ENCODE measurements at regions not wholly inside any gene's neighbourhood (a gene's known extent, or its start where the extent isn't known, plus 50 kb on each side); places are given as distances from the start of the nearest gene placed in this dataset.

DNA sequence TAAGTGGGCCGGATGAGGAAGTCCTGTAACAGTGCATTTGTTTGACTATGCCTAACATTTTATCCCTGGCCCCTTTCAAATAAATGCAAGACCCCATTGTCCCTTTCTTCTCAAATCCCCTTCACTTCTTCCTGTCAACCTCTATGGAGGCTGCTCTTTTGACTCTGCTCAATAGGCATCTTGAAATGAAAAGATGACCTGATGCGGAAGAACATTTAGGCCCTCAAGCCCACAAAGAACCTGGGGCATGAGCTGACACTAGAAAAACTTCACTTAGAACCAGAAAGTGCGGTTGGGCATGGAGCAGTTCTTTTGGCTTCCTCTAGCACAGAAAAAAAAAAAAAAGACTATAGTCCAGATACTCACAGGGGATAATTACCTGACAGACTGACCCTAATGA lies 1434.7 kb upstream of the WWC1 start:
- Histone ChIP-seq H3K27me3 (ENCODE audit: control insufficient read depth, extremely low read depth, insufficient read depth, low read length) (no peaks in the 10 kb centered on the region), H4K20me1 (ENCODE audit: control insufficient read depth, extremely low read depth, insufficient read depth, low read length) (no peaks in the 10 kb centered on the region), H3K9me1 (ENCODE audit: control insufficient read depth, extremely low read depth, insufficient read depth, low read length) (no peaks in the 10 kb centered on the region), H2AFZ (ENCODE audit: control insufficient read depth, low read length) (no peak overlapping the region), H3K9ac (ENCODE audit: control insufficient read depth, extremely low read depth, insufficient read depth, low read length) (no peak overlapping the region), H3K4me2 (ENCODE audit: control insufficient read depth, extremely low read depth, insufficient read depth, low read depth, low read length) (no peak overlapping the region), H3K79me2 (ENCODE audit: control insufficient read depth, insufficient read depth, low read length) (no peaks in the 10 kb centered on the region), H3K9me3 (ENCODE audit: control insufficient read depth, low read depth, low read length) (no peaks in the 10 kb centered on the region), H3K4me1 (ENCODE audit: control insufficient read depth, extremely low read depth, insufficient read depth, low read length) (no peaks in the 10 kb centered on the region), H3K4me3 (ENCODE audit: control insufficient read depth in 2 of 3, extremely low read depth in 1 of 3, insufficient read depth in 2 of 3, low read depth in 1 of 3, low read length in 3 of 3) (no peak overlapping the region), H3K27ac (ENCODE audit: control insufficient read depth, insufficient read depth, low read length) (no peak overlapping the region), H3K36me3 (ENCODE audit: control insufficient read depth in 2 of 2, extremely low read depth in 1 of 2, insufficient read depth in 2 of 2, low read length in 2 of 2) (no peaks in the 10 kb centered on the region)
- FAIRE-seq (no peak), DNase-seq (ENCODE audit: low read depth, low spot score) (no peak)
- TF ChIP-seq EZH2 (IDR thresholded peaks at IDR 0.05; ENCODE audit: low read length), result no peak
- dilution Hi-C loops (cut with MboI; ENCODE audit: extremely low pct_ligation_motif_present, low sequenced_read_pairs), result no loop called here

DNA sequence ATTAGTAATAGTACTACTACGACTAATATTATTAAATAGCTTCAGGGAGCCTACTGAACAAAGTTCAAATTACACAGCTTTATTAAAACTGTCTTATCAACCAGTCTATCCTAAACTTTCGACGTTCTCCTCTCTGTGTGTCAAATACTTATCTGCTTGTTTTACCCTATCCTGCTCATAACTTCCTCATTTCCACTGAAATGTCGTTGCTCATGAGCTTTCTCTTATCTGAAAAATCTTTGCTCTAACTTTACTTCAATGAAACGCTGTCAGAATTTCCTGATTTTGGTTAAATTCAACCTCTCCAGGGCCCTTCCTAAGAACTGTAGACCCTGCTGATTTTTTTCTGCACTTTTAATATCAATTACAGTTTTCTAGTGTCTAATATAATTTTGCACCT lies 1431.0 kb upstream of the WWC1 start:
- dilution Hi-C loops (cut with MboI; ENCODE audit: extremely low pct_ligation_motif_present, low sequenced_read_pairs), result no loop called here
- no peaks in the 10 kb centered on the region for H3K36me3 ChIP-seq (ENCODE audit: control insufficient read depth in 2 of 2, extremely low read depth in 1 of 2, insufficient read depth in 2 of 2, low read length in 2 of 2)
- no peak overlapping the region for H3K27ac ChIP-seq (ENCODE audit: control insufficient read depth, insufficient read depth, low read length)
- no peaks in the 10 kb centered on the region for H3K9me1 ChIP-seq (ENCODE audit: control insufficient read depth, extremely low read depth, insufficient read depth, low read length)
- H3K9ac ChIP-seq (ENCODE audit: control insufficient read depth, extremely low read depth, insufficient read depth, low read length), result no peak overlapping the region
- H3K79me2 ChIP-seq (ENCODE audit: control insufficient read depth, insufficient read depth, low read length), result no peaks in the 10 kb centered on the region
- no peaks in the 10 kb centered on the region for H3K9me3 ChIP-seq (ENCODE audit: control insufficient read depth, low read depth, low read length)
- no peak overlapping the region for H3K4me3 ChIP-seq (ENCODE audit: control insufficient read depth in 2 of 3, extremely low read depth in 1 of 3, insufficient read depth in 2 of 3, low read depth in 1 of 3, low read length in 3 of 3)
- no peaks in the 10 kb centered on the region for H4K20me1 ChIP-seq (ENCODE audit: control insufficient read depth, extremely low read depth, insufficient read depth, low read length)
- no peak for FAIRE-seq
- DNase-seq (ENCODE audit: low read depth, low spot score), result no peak
- H3K4me1 ChIP-seq (ENCODE audit: control insufficient read depth, extremely low read depth, insufficient read depth, low read length), result no peaks in the 10 kb centered on the region
- H2AFZ ChIP-seq (ENCODE audit: control insufficient read depth, low read length), result no peak overlapping the region
- H3K27me3 ChIP-seq (ENCODE audit: control insufficient read depth, extremely low read depth, insufficient read depth, low read length), result no peaks in the 10 kb centered on the region
- H3K4me2 ChIP-seq (ENCODE audit: control insufficient read depth, extremely low read depth, insufficient read depth, low read depth, low read length), result no peak overlapping the region
- TF ChIP-seq, protein P1, sequence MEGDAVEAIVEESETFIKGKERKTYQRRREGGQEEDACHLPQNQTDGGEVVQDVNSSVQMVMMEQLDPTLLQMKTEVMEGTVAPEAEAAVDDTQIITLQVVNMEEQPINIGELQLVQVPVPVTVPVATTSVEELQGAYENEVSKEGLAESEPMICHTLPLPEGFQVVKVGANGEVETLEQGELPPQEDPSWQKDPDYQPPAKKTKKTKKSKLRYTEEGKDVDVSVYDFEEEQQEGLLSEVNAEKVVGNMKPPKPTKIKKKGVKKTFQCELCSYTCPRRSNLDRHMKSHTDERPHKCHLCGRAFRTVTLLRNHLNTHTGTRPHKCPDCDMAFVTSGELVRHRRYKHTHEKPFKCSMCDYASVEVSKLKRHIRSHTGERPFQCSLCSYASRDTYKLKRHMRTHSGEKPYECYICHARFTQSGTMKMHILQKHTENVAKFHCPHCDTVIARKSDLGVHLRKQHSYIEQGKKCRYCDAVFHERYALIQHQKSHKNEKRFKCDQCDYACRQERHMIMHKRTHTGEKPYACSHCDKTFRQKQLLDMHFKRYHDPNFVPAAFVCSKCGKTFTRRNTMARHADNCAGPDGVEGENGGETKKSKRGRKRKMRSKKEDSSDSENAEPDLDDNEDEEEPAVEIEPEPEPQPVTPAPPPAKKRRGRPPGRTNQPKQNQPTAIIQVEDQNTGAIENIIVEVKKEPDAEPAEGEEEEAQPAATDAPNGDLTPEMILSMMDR (optimal IDR thresholded peaks at IDR 0.05 in 1 of 3, IDR thresholded peaks at IDR 0.05 in 1 of 3, conservative IDR thresholded peaks at IDR 0.05 in 1 of 3; ENCODE audit: extremely low read depth in 1 of 3, insufficient read depth in 2 of 3, low read length in 3 of 3), result no peak
- no peak for TF ChIP-seq EZH2 (IDR thresholded peaks at IDR 0.05; ENCODE audit: low read length)

- DNase-seq (ENCODE audit: low read depth, low spot score) (no peak), FAIRE-seq (no peak)
- no peaks in the 10 kb centered on the region for H3K36me3 ChIP-seq (ENCODE audit: control insufficient read depth in 2 of 2, extremely low read depth in 1 of 2, insufficient read depth in 2 of 2, low read length in 2 of 2)
- H2AFZ ChIP-seq (ENCODE audit: control insufficient read depth, low read length), result no peak overlapping the region
- no peaks in the 10 kb centered on the region for H3K4me1 ChIP-seq (ENCODE audit: control insufficient read depth, extremely low read depth, insufficient read depth, low read length)
- no peak overlapping the region for H3K27ac ChIP-seq (ENCODE audit: control insufficient read depth, insufficient read depth, low read length)
- H3K9me3 ChIP-seq (ENCODE audit: control insufficient read depth, low read depth, low read length), result no peaks in the 10 kb centered on the region
- no peak overlapping the region for H3K4me3 ChIP-seq (ENCODE audit: control insufficient read depth in 2 of 3, extremely low read depth in 1 of 3, insufficient read depth in 2 of 3, low read depth in 1 of 3, low read length in 3 of 3)
- TF ChIP-seq EZH2 (IDR thresholded peaks at IDR 0.05; ENCODE audit: low read length), result no peak
- no peaks in the 10 kb centered on the region for H4K20me1 ChIP-seq (ENCODE audit: control insufficient read depth, extremely low read depth, insufficient read depth, low read length)
- no peaks in the 10 kb centered on the region for H3K79me2 ChIP-seq (ENCODE audit: control insufficient read depth, insufficient read depth, low read length)
- H3K4me2 ChIP-seq (ENCODE audit: control insufficient read depth, extremely low read depth, insufficient read depth, low read depth, low read length), result no peak overlapping the region
- no peaks in the 10 kb centered on the region for H3K9me1 ChIP-seq (ENCODE audit: control insufficient read depth, extremely low read depth, insufficient read depth, low read length)
- dilution Hi-C loops (cut with MboI; ENCODE audit: extremely low pct_ligation_motif_present, low sequenced_read_pairs), result no loop called here
- no peak overlapping the region for H3K9ac ChIP-seq (ENCODE audit: control insufficient read depth, extremely low read depth, insufficient read depth, low read length)
- H3K27me3 ChIP-seq (ENCODE audit: control insufficient read depth, extremely low read depth, insufficient read depth, low read length), result no peaks in the 10 kb centered on the region
Measured at GRCh38 chr5:166862581-166862980, 1428.9 kb upstream of the WWC1 start.

Measured in keratinocyte (primary cell).